ENCODE measurements at regions not wholly inside any gene's neighbourhood (a gene's known extent, or its start where the extent isn't known, plus 50 kb on each side); places are given as distances from the start of the nearest gene placed in this dataset.

- no peak for TF ChIP-seq CTCF (IDR thresholded peaks at IDR 0.05)
- TF ChIP-seq EZH2phosphoT487 (IDR thresholded peaks at IDR 0.05) = no peak
Measured at GRCh38 chr11:71184421-71185210, 67.8 kb downstream of the SHANK2 start.
